ENCODE measurements at regions not wholly inside any gene's neighbourhood (a gene's known extent, or its start where the extent isn't known, plus 50 kb on each side); places are given as distances from the start of the nearest gene placed in this dataset.

DNA sequence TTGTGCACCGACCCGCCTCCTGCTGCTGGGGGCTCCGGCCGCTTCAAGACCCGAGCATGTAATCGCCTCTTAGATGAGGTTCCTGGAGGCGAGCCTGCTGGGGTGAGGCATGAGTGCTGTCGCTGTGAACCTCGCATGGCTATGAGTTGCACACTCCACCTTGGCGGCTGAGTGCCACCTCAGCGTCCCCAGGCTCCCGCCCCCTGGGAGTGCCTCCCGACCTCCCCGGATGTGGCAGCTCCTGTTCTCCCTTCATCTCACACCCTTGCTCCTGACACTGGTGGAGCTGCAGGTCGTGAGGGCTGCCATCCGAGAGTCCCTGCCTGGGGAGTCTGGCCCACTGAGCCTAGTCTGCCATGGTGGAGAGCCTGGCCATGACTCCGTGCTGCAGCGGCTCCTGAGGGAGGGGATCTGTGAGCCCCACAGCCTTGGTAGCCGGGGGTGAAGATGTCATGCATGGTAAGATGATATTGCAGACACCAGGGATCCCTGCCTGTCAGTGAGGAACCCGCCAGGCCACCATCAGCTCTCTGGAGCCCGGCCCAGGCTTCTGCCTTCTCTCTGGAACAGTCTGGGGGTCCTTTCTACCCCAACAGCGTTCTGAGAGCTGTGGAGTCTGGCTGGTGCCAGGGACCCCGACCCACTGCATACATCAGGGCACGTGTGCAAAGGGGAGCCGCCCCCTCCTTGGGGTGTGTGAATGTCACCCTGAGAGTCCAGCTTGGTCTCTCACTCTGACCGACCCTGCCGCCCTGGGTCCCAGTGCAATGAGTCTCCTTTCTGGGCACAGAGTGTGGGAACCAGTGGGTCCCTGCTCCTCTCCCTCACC lies 61.6 kb upstream of the HS6ST1 start:
- peak; percentile 17 for DNase-seq

- DNase-seq: peak; percentile 27
These were observed 62.6 kb upstream of the HS6ST1 start for GRCh38 chr2:128380961-128381938.

GRCh38 chr2:128384446-128384845 lies 65.8 kb upstream of the HS6ST1 start:
- peak; percentile 12 for DNase-seq

GRCh38 chr2:128384956-128385355 lies 66.3 kb upstream of the HS6ST1 start:
- peak; percentile 13 for DNase-seq

DNA sequence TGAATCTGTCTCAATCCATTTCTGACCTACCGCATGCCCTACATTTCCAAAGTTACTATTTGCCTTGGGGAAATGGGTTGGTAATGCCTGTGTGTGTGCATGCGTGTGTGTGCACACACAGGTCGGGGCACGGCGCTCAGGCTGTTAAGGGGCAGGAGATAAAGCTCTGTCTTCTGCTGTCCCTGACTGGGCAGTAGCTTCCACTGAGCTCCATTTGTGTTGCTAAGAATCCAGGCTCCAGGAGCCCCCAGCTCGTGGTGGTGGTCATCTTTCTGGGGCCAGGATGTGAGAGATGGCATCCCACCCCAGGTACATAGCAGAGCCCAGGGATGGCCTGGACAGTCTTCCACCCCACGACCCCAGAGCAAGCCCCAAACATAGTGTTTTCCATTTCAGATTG lies 66.7 kb upstream of the HS6ST1 start:
- DNase-seq: peak; percentile 8

- peak; percentile 8 for DNase-seq
These were observed 67.4 kb upstream of the HS6ST1 start for GRCh38 chr2:128386066-128386465.

DNA sequence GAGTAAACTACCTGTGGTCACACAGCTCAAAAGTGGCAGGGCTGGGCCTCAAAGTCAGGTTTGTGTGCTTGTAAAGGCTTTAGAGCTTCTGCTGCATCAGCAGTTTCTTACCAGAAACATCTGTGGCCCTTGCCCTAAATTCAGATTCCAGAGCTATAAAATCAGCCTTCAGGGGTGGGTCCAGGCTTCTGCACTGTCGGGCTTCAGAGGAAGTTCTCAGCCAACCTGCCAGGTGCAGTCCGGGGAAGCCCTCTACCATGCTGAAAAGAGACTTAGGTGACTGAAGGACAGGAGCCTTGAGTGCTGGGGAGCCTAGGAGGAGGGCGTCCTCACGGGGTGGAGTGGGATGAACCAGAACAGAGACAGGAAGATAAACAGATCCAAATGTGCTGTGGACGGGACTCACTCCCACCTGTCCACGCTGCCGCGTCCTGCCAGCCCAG lies 69.9 kb upstream of the HS6ST1 start:
- peak; percentile 10 for DNase-seq

DNA sequence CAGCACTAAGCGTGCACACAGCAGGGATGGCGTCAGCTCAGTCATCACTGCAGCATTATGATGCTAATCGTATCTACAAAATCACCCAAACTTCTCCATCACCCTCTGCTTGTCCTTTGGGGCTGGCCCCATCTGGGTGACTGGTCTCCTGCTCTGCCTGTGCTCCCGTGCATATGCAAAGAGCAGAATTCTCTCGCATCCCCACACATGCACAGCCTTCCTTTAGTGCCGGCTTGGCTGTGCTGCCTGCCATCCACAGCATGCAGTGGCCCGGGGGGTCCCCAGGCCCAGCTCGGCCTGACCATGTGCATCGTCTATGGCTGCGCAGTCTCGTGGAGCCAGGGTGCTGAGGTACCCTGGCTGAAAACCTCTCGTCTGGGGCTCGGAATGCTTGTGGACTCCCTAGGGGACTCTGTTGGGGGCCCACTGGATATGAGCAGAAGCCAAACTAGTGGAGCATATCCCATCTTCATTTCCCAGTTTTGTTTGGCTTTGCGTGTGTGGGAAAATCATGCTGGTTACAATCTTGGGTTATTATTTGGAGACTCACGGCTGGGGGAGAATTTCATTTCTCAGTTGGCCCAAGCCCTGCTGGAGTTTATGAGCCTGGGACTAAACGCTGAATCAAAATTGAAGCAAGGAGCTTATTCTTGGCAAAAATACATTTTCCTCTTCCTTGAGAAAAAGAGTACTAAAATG lies 70.9 kb upstream of the HS6ST1 start:
- DNase-seq: peak; percentile 42

- DNase-seq: no peak
These were observed 71.8 kb upstream of the HS6ST1 start for GRCh38 chr2:128390256-128390990.

DNA sequence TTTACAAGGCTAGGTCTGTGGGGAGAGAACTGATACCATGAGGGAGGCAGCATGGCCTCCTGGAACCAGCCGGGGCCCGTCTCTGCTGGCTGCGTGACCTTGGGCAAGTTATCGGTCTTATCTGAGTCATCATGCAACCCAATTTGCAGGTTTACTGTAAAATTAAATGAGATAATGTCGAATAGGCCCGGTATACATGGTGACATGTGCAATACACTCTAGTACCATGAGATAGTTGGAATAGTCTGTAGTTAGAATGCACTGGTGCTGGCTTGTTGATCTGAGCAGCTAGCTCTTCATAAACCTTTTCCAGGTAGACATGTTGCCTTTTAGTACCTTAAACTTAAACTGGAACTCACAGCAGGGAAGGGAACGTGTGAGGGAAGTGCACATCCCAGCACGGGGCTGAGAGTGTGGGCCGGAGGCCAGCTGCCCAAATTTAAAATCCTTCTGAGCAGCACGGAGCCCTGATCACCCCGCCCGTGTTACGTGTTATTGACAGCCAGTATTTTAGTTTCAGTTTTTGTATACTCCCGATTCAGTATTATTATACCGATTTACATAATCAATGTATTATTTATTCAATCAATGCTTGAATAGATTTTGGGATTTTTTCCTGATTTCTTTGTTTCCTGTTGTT lies 72.4 kb upstream of the HS6ST1 start:
- no peak for DNase-seq

GRCh38 chr2:128391679-128392078 lies 73.0 kb upstream of the HS6ST1 start:
- no peak for DNase-seq

GRCh38 chr2:128392207-128392606 lies 73.5 kb upstream of the HS6ST1 start:
- no peak for DNase-seq

GRCh38 chr2:128394007-128394730 lies 75.5 kb upstream of the HS6ST1 start:
- no peak for DNase-seq

DNA sequence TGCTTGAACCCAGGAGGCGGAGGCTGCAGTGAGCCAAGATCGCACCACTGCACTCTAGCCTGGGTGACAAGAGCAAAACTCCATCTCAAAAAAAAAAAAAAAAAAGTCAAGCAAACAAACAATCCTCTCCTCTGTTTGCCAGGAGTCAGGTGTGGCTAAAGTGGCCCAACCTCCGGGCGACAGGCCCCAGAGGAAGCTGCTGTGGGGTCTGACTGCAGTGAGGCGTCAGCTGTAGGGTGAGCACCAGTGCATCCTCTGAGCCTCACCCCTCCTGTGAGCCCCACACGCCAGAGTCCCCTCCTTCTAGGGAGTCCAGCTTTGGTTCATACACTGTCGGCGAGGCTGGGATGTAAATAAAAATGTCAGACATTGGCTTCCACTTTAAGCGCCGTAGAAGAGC lies 76.5 kb upstream of the HS6ST1 start:
- DNase-seq: no peak

DNA sequence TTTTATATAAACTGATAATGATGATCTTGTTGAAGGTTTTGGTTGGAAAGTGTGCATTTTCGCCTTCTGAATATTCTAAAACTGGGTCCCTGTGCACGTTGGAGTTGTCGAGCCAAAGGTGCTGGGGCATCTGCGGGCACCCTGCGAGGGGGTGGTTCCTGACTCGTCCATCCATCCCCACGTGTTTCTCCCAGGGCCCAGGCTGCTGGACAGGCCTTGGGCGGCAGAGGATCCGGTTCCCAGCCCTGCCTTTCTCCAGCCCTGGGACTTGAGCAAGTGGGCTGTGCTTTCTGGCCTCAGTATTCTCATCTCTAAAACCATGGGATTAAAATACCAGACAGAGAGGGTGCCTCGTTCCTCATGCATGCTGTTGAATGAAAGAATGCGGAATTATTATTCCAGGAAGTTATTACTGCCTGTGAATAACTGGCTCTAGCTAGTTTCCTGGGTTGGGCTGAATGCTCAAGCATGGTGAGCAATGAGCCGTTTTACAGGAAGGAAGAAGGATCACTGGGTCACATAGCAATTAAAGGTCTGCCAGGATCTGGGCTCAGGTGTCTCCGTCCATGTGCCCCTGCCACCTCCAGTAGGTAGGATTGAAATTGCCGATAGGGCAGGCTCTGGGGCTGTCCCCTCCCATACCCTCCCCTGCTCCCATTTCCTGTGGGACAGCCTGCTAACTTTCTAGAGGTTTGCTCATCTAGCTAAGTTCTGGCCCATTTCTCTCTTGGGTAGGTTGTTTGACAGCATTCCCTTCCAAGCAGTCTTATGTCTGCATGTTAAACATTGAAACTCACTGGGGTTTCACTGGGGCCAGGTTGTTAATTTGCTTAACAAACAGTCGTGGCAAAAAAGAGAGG lies 77.2 kb upstream of the HS6ST1 start:
- DNase-seq: no peak

- DNase-seq: no peak
These were observed 77.8 kb upstream of the HS6ST1 start for GRCh38 chr2:128396500-128396891.

DNA sequence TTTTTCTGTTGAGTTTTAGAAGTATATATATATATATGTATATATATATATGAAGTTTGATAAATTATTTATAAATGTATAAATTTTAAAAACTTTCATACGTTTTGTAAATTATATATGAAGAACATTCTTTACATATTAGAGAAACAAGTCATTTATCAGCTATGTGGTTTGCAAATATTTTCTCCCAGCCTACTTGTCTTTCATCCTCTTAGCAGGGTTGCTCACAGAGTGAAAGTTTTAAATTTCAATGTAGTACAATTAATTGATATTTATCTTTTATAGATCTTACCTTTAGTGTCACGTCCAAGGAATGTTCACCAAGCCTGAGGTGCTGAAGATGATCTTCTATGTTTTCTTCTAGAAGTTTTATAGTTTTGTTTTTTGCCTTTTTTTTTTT lies 78.3 kb upstream of the HS6ST1 start:
- no peak for DNase-seq

DNA sequence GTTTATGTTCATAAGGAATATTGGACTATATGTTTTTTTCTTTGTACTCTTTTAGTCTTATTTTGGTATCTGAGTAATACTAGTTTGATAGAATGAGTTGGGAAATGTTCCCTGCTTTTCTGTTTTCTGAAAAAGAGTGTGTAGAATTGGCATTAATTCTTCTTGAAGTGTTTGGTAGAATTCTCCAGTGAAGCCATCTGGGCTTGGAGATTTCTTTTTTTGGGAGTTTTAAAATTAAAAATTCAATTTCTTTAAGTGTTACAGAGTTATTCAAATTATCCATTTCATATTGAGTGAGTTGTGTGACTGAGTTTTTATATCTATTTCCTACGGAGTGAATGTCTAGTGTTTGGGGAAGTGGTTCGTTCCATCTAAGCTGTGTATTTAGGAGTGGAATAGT lies 80.6 kb upstream of the HS6ST1 start:
- DNase-seq: no peak

DNA sequence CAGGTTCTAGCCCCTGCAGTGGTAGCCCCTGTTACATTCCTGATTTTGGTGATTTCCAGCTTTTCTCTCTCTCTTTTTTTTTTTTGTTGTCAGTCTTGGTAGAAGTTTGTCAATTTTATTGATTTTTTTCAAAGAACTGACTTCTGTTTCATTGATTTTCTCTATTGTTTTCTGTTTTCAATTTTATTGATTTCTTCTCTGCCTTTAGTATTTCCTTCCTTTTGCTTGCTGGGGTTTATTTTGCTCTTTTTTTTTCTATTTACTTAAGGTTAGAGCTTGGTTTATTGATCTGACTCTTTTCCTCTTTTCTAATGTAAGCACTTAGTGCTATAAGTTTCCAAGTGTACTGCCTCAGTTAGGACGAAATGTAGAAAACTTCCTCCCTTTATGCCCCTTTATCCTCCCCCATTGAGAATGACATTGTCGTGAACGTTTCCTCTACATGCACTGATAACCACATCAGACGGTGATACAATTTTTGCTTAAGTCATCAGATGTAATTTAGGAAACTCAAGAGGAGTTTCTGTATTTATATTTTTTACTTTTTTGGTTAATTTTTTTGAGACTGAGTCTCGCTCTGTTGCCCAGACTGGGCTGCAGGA lies 81.1 kb upstream of the HS6ST1 start:
- DNase-seq: no peak

GRCh38 chr2:128401680-128402079 lies 83.0 kb upstream of the HS6ST1 start:
- DNase-seq: no peak
